Activated T-helper 1 cell treated with Interleukin-2 at 50 U/mL for 16 hours (primary cell): ENCODE measurements at regions not wholly inside any gene's neighbourhood (a gene's known extent, or its start where the extent isn't known, plus 50 kb on each side); places are given as distances from the start of the nearest gene placed in this dataset.

Experiments used
- DNase-seq: peaks from one replicate; pipeline ENCODE4 v3.0.0-alpha.2; 2020; ENCODE audit warnings: low read depth

DNA sequence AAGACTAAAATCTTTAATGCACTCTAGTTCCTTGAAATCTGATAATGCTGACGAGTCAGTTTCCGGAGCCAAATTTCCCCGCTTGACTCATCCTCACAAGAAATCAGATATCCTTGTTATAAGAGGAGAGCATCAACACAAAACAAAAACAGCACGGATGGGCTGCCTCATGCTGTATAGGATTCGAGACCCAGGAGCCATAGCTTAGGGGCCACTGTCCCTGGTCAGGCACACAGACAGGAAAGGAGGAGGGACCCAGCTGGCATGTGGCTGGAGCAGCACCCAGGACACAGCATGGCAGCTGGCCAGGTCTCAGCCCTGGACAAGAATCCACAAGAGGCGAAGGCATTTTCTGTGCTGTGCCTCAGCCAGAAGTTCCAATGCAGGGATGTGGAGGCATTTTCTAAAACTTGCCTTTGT, 110.2 kb upstream of the SPATA13 start:
- no peak for DNase-seq

DNA sequence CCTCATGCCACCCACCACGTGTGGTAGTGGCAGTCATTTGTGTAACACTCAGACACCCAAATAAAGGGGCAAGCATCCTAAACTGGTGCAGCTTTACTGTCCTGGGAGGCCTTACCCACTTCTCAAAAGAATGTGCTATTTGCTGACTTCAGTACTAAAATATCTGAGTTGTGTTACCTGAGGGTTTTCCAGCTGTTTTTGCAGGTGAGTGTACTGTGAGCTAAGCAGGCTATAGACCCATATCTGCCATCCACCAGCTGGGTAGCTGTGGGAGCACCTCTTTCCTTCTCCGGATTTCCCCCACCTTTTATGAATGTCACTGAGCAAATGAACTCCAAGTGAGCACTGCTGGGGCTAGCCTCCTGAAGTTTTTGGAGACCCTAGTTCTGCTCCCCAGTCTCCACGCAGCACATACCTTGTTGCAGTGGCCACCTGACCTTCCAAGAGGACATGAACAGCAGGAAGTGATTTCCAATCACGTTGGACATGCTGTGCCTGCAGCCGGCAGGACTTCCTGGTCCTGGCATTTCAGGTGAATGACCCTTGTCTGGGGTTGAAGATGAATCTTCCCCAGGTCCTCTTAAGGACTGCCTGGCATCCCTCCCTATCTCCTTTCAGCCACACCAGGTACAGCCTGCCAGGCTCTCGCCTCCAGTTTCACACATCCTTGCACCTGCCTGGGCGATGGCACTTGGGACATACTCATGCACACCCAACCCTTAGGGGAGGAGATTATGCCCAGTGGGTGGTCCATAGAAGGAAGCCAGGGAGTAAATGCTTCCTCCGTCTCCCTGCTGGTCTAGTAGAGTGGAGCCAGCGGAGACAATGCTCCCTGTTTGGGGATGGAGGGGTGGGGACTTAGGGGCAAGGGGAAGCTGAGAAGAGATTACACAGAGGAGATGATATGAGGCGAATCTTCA, 109.5 kb upstream of the SPATA13 start:
- DNase-seq, result no peak

DNA sequence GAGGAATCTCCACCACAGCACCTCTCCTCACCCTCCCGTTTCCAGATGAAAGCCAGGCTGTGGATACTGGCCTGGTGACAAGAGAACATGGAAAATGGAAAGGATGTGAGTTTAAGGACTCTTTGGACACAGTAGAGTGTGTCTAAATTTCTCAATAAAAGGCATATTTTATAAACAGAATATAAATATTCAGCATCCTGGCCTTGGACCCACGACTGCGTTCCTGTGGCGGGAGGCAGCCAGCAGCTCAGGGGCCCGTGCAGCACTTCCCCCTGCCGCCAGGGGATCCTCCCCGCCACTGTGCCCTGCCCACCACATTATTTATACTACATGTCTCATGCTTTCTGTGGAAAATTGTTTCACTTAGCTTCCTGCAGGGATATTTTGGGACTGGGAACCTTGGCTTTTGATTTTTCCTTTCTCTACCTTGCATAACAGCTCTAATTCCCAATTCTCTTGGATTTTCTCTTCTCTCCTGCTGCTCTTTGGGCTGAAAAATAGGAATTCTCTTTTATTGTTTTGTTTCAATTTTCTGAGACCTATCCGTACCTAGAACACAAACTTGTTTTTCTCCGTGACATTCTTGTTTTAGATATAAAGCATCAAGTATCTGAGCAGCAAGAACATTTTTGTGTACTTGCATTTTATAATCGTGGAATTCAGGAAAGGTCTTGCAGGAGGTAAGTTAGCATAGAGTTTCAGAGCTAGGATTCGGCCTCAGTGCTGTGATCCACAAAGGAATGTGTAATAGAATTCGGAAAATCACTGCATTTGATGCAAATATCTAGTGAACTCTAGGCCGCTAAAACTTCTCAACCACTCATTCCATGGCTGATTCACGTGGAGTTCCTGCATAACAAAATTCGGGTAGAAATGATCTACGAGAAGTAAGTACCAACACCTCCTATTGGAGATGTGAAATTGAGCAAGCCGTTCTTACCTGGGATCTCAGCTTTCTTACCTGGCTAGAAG, 107.7 kb upstream of the SPATA13 start:
- no peak for DNase-seq

DNA sequence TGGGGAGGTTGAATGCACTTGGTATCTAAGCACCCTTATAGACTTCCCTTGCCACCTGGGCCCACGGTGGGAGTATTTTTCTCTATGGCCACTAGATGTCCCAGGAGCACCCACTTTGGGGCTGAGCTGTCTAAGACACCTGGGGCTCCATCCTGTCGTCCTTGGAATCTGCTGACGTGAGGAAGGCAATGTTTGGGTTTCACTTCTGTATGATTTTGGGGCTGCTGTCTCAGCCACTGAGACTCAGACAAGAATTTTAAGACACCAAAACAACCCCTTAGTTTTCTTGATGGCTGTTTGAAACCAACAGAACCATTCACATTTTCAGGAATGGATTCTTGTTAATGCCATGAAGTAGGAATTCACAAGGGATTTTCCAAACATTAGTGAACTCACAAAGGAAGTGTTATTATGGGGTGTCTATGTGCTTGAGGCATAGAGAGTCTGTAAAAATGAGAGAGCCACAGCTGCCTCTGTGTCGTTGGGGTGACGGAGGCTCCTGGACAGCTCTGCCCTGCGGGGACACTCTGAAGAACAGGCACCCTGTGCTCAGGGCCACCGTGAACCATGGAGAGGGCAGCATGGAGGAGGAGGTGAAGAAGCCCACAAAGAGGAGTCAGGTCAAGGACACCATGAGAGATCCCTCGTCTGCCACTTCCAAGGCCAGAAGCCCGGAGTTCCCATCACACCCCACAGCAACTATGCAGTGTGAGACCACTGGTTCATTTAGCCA, 106.8 kb upstream of the SPATA13 start:
- peak; percentile 23 for DNase-seq

DNA sequence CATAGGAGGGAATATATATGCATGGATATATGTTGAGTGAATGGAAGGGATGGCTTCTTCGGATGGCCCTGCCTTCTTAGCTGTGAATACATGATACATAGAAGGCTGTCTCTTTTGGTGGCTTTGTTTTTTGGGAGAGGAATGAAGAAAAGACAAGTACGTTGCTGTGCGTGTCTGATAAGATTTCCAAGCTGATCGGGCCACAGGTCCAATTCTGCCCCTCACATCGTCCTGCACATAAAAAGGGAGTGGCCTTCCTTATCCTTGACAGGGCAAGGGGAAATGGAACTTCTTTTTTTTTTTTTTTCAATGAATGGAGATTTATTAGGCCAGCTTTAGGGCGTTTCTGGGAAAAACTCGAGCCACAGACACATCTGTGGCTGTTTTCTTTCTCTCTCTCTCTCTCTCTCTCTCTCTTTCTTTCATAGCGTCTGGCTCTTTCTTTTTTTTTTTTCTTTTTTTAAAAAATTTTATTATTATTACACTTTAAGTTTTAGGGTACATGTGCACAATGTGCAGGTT, 103.8 kb upstream of the SPATA13 start:
- DNase-seq, result no peak

DNA sequence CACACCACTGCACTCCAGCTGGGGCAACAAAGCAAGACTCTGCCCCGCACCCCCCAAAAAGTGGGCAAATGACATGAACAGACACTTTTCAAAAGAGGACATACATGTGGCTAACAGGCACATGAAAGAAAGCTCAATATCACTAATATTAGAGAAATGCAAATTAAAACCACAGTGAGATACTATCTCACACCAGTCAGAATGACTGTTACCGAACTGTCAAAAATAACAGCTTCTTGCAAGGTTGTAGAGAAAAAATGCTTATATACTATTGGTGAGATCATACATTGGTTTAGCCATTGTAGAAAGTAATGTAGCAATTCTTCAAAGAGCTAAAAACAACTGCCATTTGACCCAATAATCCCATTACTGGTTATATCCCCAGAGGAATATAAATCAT, 99.5 kb upstream of the SPATA13 start:
- DNase-seq, result no peak

DNA sequence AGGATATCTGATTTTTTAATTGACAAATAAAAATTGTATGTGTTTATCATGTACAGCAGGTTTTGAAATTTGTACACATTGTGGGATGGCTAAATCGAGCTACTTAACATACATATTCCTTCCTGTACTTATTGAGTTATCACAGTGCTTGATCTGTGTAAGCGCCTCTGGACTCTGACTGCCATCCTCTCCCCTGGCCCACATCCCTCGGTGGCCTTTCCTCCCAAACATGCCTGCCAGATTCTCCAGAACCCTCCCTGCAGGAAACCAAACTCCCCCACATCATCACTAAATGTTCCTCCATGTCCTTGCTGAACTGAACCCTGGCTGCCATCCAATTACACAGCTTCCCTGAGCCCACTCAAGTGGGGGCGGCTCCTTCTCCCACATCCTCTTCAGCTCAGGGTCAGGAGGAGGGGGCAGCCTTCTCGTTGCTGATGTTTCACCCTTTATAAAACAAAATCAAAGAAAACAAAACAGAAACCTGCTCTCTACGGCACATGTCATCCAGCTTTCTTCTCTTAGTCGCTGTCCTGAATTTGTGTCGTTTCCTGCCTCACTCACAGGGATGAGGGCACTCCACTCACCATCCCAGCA, 97.1 kb upstream of the SPATA13 start:
- DNase-seq, result no peak

DNA sequence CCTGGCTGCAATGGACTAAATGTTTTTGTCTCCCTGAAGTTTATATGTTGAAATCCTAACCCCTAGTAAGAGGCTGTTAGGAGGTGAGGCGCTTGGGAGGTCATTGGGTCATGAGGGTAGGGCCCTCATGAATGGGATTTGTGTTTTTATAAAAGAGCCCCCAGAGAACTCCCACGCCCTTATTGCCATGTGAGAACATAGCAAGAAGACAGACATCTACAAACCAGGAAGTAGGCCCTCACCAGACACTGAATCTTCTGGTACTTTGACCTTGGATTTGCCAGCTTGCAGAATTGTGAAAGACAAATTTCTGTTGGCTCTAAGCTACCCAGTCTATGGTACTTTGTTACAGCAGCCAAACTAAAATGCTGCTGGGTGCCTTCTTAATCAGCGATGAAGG, 96.1 kb upstream of the SPATA13 start:
- DNase-seq, result no peak

DNA sequence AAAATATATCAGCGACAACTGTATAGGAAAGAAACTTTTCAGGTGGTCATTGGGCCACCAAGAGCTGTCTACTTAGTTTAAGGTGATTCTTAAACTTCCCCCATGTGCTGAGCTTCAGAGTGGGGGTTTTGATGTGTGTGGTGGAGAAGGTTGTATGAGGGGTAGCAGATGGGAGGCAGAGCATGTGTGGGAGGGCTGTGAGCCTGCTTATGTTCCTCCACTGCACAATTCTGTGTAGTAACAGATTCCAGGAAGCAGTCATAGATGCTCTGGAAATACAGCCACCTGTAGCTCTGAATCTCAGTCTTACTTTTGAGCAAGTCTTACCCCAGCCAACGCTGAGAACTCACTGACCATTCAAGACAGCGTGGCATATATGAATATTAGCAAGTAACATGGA, 95.3 kb upstream of the SPATA13 start:
- no peak for DNase-seq

DNA sequence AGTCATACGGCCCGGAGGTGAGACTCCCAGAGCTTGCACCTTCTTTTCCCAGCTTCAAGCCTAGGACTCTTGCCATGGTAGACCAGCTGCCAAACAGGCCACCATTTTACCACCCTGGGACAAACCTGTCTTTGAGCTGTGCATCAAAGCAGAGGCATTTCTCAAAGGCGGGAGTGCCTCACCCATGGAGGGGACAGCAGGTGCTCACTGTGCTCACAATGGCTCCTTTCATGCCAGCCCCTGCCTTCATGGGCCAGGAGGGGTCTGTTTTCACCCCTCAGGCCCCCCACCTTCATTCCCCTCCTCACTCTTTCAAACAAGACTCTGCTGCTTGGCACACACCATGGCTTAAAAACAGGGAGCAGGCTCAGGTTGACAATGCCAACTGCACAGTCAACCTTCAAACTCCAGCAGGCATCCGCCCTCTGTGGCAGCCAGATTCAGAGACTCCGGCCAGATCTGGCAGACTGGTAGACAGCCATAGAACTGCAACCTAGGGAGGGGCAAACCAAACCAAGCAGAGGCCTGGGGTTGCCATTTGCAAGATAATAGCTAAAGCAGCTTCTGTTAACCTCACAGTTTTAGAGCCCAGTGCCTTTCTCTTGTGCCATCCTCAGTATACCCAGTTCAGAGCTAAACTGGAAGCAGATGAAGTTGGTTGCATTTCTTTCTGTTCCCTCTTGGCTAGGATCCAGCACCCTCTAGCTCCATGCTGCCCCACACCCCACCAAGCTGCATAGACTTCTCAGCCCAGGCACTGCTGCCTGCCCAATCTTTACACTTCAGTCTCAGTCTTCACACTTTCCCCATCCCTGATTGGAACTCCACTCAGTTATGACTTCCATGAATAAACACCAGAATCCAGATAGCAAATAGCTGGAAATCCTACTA, 93.9 kb upstream of the SPATA13 start:
- DNase-seq, result no peak

DNA sequence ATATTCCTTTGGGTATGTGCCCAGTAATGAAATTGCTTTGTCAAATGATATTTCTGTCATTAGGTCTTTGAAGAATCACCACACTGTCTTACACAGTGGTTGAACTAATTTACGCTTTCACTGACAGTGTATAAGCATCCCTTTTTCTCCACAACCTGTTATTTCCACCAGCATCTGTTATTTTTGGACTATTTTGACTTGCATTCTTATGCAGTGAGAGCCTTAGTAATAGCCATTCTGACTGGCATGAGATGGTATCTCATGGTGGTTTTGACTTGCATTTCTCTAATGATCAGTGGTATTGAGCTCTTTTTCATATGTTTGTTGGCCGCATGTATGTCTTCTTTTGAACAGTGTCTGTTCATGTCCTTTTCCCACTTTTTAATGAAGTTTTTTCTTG, 92.0 kb upstream of the SPATA13 start:
- no peak for DNase-seq

DNA sequence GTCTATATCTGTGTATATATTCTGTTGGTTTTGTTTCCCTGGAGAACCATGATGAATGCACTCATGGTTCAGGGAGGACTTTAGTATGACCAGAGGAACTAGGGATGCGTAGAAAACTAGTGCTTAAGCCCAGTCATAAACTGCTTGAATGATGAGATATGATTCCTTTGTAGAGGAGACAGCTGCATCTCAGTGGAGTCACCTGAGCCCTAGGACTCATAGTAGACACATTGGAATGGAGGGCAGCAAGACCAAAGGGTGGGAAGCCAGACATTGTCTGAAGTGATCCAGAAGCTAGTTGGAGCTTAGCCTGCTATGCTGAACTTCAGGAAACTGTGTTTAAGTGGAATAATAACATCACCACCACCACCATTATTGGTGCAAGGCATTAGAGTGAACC, 89.5 kb upstream of the SPATA13 start:
- DNase-seq, result no peak

DNA sequence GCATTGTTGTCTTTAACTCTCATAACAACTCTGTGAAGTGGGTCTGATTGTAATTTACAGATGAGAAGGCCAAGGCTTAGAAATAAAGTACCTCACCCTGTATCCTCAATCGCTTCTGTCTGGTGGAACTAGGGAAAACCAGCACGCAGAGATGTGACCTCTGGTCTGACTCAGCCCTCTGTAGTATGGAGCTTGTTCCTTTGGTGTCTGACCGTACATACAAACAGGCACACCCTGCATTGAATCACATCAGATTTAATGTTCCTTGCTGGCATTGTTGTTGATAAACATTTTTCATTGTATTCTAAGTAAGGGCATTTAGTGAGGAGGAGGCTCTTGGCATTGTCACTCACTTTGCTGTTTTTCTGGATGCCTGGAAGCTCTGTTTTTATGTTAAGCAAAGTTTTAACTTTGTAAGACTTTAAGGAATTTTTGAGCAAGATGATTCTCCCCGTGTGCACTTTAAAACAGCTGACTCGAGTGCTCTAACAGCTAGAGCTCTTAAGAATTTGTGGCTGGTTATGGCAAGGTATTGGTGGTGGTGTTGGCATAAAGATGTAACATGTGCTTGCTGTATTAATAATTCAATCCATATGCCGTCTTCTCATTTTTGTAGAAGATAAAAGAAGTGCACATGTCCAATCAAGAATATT, 89.0 kb upstream of the SPATA13 start:
- DNase-seq, result no peak

DNA sequence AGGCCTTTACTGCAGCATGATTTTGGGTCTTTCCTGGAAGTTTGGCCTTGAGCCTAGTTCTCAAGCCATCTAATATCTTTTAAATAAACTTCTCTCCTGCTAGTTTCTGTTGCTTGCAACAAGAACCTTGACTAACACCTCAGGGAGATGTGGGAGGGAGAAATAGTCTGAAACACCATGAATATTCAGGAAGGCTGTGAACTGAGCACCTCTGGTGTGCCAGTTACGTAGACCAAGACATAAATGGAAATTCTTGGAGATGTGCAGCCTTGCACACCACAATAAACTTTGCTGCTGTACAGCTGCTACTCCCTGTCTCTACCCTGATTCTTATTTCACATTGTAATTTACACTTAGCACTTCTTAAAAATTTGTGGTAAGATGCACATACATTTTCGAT, 86.9 kb upstream of the SPATA13 start:
- DNase-seq, result no peak

DNA sequence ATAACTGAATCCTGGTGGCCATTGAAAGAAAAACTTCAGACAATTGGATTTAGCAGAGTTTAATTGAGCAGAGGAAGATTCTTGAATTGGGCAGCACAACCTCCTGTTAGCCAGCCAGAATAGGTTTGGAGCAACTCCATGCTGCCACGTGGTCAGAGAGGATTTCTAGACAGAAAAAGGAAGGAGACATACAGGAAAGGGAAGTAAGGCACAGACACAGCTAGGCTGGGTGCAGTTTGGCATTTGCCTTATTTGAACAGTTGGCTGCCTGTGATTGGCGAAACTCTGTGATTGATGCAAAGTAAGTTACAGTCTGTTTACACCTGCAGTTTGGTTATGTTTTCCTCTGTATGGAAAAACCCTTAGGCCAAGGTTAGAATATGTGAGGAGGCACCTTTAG, 85.8 kb upstream of the SPATA13 start:
- no peak for DNase-seq

DNA sequence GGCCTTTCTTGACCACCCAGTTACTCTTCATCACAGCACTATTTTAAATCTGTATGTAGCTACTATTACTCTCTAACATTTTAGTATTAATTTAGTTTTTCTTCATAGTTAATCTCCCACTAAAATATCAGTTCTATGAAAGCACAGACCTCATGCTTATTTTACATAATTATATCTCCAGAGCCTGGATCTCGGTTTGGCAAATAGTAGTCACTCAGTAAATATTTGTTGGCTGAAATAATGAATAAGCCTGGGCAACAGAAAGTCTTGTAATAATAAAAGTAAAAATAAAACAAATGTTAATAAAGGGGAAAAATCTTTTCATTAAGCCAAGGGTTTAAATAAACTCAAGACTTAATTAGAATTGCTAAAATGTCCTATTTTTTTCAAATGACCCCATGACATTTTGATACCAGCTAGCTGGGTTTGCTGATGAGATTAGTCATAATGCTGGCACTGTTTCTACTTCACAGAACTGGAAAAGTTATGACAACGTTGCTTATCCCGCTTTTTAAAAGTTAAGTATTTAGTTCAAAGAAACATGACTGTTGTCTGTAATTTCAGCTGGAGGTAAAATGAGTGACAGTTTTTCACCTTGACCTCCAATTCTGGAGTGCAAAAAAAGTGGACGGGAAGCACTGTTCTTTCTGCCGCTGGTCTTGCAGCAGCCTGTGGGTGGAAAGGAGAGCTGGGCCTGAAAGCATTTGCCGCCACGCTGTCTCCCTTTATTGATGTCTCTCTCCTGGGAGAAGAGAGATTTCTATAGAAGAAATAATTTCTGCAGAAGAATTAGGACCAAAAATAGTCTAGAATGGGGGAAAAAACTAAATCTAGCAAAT, 85.2 kb upstream of the SPATA13 start:
- DNase-seq, result no peak

DNA sequence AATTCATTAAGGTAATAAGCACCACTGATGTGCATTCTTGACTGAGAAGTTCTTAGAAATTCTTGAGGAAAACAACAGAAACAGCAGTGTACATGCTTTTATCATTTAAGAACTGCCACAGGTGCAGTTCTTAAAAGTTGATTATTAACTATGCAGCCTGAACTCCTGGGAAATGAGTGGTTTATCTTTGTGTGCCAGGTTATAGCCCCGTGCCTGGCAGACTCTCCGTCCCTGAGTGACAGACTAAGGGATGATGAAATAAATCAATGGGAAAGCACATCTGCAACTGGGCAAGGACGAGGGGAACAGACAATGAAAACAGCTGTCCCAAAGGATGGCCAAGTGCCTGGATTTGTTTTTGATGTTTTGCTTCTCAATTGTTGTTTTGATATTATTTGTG, 84.4 kb upstream of the SPATA13 start:
- DNase-seq, result no peak

DNA sequence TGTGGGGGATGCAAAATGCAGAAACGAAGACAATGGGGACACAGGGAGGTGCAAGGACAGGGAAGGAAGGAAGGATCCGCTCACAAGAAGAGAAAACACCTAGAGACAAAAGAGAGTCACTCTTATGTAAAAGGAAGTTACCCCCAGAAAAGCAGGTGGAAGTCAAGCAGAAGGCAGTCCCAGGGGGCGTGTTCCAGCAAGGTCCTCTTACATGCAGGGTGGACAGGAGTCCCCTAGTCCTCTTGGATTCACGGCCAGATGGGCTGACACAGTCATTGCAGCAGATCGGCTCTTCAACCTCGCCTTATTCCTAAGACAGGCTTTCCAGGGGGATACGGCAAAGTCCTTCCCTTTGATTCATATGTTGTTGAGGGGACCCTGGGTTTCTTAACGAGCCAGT, 83.9 kb upstream of the SPATA13 start:
- DNase-seq, result no peak

DNA sequence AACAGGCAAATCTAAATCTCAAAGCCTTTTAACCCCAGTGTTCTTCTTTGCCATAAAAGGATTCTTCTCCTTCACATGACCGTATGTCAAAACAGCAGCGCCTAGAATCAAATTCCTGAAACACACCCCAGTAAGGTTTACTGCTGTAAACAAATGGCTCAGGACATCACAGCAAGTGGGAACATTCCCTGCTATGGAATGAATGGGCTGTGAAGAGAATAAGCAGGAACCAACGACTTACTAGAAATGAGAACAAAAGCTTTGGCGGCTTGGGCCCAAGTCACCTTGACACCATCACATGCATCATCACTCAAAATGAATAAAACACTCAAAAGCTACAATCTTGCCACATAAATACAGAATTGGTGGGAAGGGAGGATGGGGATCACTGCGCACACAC, 80.4 kb upstream of the SPATA13 start:
- DNase-seq, result no peak
